B cell (primary cell): ENCODE measurements at regions not wholly inside any gene's neighbourhood (a gene's known extent, or its start where the extent isn't known, plus 50 kb on each side); places are given as distances from the start of the nearest gene placed in this dataset.

Source experiments
- ATAC-seq: fragments of 200-7000 bp; cut with Tn5 transposase; one replicate; pipeline ENCODE4 v1.10.0; 2021; ENCODE audit warnings: low read depth, mild to moderate bottlenecking, moderate number of reproducible peaks, moderate library complexity
- CTCF ChIA-PET: fragments of 350-600 bp; sonication (Branson Sonifier 250); formaldehyde crosslinking; loops from one replicate; lab custom pipeline; 2021; ENCODE audit warnings: antibody characterized with exemption, inconsistent platforms; lab: Charles Lee
- POLR2A ChIA-PET: fragments of 350-600 bp; sonication (Branson Sonifier 250); formaldehyde crosslinking; loops from one replicate; lab custom pipeline; 2021; ENCODE audit warnings: antibody characterized with exemption; lab: Charles Lee
- DNase-seq: peaks from one replicate; pipeline ENCODE4 v3.0.0; 2013
- H2AFZ ChIP-seq: 2 replicates; pipeline ENCODE4 v1.6.1; 2012; ENCODE audit warnings: mild to moderate bottlenecking, low read depth, low read length; ENCODE audit not compliant: insufficient read depth, poor library complexity, severe bottlenecking
- H3K27ac ChIP-seq, 2 donors: 1 replicate in 1 of 2; 2 replicates in 1 of 2; pipeline ENCODE4 v1.5.1; 2012 to 2013; ENCODE audit warnings: low read length in 2 of 2, mild to moderate bottlenecking in 2 of 2, moderate library complexity in 1 of 2
- H3K27me3 ChIP-seq, 4 experiments: fragments of 200-600 bp in 1 of 4; sonication (generic) in 1 of 4; replicated peaks in 1 of 4; 1 replicate in 2 of 4; 2 replicates in 2 of 4; pipeline versions ENCODE4 v1.6.1 to v1.7.0; 2013 to 2016; ENCODE audit warnings: low read length in 3 of 4, mild to moderate bottlenecking in 2 of 4, mixed read lengths in 1 of 4, moderate library complexity in 1 of 4; ENCODE audit not compliant: insufficient read depth in 4 of 4, control insufficient read depth in 3 of 4; ENCODE audit errors: control extremely low read depth in 1 of 4
- H3K36me3 ChIP-seq, 2 experiments: replicated peaks in 1 of 2; 1 replicate in 1 of 2; 2 replicates in 1 of 2; pipeline versions ENCODE4 v1.6.1 to v1.7.1; 2013; ENCODE audit warnings: low read length in 1 of 2; ENCODE audit not compliant: insufficient read depth in 2 of 2, control insufficient read depth in 1 of 2; ENCODE audit errors: control extremely low read depth in 1 of 2, extremely low read depth in 1 of 2
- H3K4me1 ChIP-seq, 2 donors: fragments of 200-600 bp in 1 of 2; sonication (generic) in 1 of 2; 1 replicate in 1 of 2; 2 replicates in 1 of 2; pipeline versions ENCODE4 v1.5.1 to v1.6.1; 2013 to 2017; ENCODE audit warnings: low read length in 2 of 2; ENCODE audit not compliant: control insufficient read depth in 2 of 2, insufficient read depth in 2 of 2
- H3K4me2 ChIP-seq: replicated peaks from 2 replicates; pipeline ENCODE3; 2012; ENCODE audit warnings: mild to moderate bottlenecking, low read depth, low read length; ENCODE audit not compliant: poor library complexity, severe bottlenecking
- H3K4me3 ChIP-seq, 5 experiments: fragments of 200-600 bp in 1 of 5; sonication (generic) in 1 of 5; 1 replicate in 3 of 5; 2 replicates in 2 of 5; pipeline versions ENCODE4 v1.5.1 to v1.7.0; 2011 to 2016; ENCODE audit warnings: low read length in 4 of 5, mild to moderate bottlenecking in 4 of 5, low read depth in 2 of 5, control low read depth in 1 of 5, moderate library complexity in 1 of 5; ENCODE audit not compliant: insufficient read depth in 1 of 5; ENCODE audit errors: control extremely low read depth in 1 of 5, extremely low read depth in 1 of 5
- H3K79me2 ChIP-seq: fragments of 200-600 bp; sonication (generic); one replicate; pipeline ENCODE4 v1.6.0; 2016; ENCODE audit warnings: low read length; ENCODE audit not compliant: control insufficient read depth, insufficient read depth
- H3K9ac ChIP-seq: fragments of 200-600 bp; sonication (generic); 2 replicates; pipeline ENCODE4 v1.6.1; 2017; ENCODE audit warnings: mild to moderate bottlenecking, low read length, moderate library complexity
- H3K9me3 ChIP-seq, 3 donors: one replicate each; pipeline versions ENCODE4 v1.6.1 to v1.7.1; 2013; ENCODE audit warnings: low read length in 2 of 3; ENCODE audit not compliant: control insufficient read depth in 2 of 3, insufficient read depth in 1 of 3; ENCODE audit errors: control extremely low read depth in 1 of 3
- H4K20me1 ChIP-seq: 2 replicates; pipeline ENCODE4 v1.6.0; 2012; ENCODE audit warnings: mild to moderate bottlenecking, low read length; ENCODE audit not compliant: insufficient read depth, control insufficient read depth, poor library complexity, severe bottlenecking
- H3K27ac Mint-ChIP-seq: one replicate; pipeline ENCODE4 v1.8.0; 2021; ENCODE audit warnings: mixed read lengths
- H3K27me3 Mint-ChIP-seq: one replicate; pipeline ENCODE4 v1.8.0; 2021; ENCODE audit warnings: mixed read lengths
- H3K4me1 Mint-ChIP-seq: one replicate; pipeline ENCODE4 v1.8.0; 2021; ENCODE audit warnings: mixed read lengths
- H3K4me3 Mint-ChIP-seq: one replicate; pipeline ENCODE4 v1.8.0; 2021; ENCODE audit warnings: mixed read lengths
- H3K9me3 Mint-ChIP-seq: one replicate; pipeline ENCODE4 v1.8.0; 2022; ENCODE audit warnings: mixed read lengths; ENCODE audit not compliant: insufficient read depth
- EZH2 ChIP-seq: IDR thresholded peaks from 2 replicates; pipeline ENCODE4 v1.6.1; 2012; ENCODE audit warnings: borderline replicate concordance, low read depth, mild to moderate bottlenecking, moderate library complexity, low read length; ENCODE audit not compliant: insufficient read depth, poor library complexity, severe bottlenecking
- WGBS: methylation state at CpG from one replicate; pipeline ENCODE4 v1.1.5; 2013; ENCODE audit warnings: missing lambda C conversion rate; ENCODE audit not compliant: insufficient coverage; 5-methylcytosine and 5-hydroxymethylcytosine counted together
- intact Hi-C: fragments of 100-400 bp; cut with micrococcal nuclease; formaldehyde crosslinking; loops from one replicate; pipeline ENCODE4 v1.10.0; 2022
- TF ChIP-seq, protein P1 (sequence below): fragments of 200-600 bp; IDR thresholded peaks from one replicate; pipeline ENCODE4 v1.8.0; 2022; ENCODE audit warnings: antibody characterized with exemption, mild to moderate bottlenecking

DNA sequence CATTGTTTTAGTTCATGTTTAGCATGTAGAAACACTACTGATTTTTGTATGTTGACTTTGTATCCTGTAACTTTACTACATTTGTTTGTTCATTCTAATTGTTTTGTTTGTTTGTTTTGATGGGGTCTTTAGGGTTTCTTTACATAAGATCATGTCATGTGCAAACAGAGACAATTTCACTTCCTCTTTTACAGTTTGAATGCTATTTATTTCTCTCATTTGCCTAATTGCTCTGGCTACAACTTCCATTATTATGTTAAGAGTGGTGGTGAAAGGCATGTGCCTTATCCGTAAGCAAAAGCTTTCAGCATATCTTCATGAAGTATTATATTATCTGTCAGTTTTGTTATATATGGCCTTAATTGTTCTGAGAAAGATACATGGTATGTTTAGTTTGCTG lies 571.1 kb downstream of the PCDH7 start:
- TF ChIP-seq, protein P1, sequence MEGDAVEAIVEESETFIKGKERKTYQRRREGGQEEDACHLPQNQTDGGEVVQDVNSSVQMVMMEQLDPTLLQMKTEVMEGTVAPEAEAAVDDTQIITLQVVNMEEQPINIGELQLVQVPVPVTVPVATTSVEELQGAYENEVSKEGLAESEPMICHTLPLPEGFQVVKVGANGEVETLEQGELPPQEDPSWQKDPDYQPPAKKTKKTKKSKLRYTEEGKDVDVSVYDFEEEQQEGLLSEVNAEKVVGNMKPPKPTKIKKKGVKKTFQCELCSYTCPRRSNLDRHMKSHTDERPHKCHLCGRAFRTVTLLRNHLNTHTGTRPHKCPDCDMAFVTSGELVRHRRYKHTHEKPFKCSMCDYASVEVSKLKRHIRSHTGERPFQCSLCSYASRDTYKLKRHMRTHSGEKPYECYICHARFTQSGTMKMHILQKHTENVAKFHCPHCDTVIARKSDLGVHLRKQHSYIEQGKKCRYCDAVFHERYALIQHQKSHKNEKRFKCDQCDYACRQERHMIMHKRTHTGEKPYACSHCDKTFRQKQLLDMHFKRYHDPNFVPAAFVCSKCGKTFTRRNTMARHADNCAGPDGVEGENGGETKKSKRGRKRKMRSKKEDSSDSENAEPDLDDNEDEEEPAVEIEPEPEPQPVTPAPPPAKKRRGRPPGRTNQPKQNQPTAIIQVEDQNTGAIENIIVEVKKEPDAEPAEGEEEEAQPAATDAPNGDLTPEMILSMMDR: no peak
- no peak for TF ChIP-seq EZH2
- peaks cover 8% of the 10 kb centered on the region for H3K9me3 Mint-ChIP-seq
- H3K27me3 Mint-ChIP-seq: no peaks in the 10 kb centered on the region
- no peaks in the 10 kb centered on the region for H3K36me3 ChIP-seq
- H4K20me1 ChIP-seq: no peaks in the 10 kb centered on the region
- peaks cover 0 to 4% (median 0%) of the 10 kb centered on the region in 3 donors for H3K9me3 ChIP-seq
- no peak overlapping the region for H3K27ac ChIP-seq
- no peak overlapping the region for H3K4me2 ChIP-seq
- no peaks in the 10 kb centered on the region for H3K4me1 ChIP-seq
- POLR2A ChIA-PET: no interaction called here
- CTCF ChIA-PET: no interaction called here
- intact Hi-C loops: no loop called here
- H3K4me3 Mint-ChIP-seq: no peak overlapping the region
- no peaks in the 10 kb centered on the region for H3K4me1 Mint-ChIP-seq
- no peak overlapping the region for H3K27ac Mint-ChIP-seq
- ATAC-seq (no peak), DNase-seq (no peak)
- WGBS: no CpG with 5 or more reads among the region's 1 CpG
- H3K9ac ChIP-seq: no peak overlapping the region
- no peaks in the 10 kb centered on the region for H3K27me3 ChIP-seq
- H3K79me2 ChIP-seq: no peaks in the 10 kb centered on the region
- no peak overlapping the region for H3K4me3 ChIP-seq
- H2AFZ ChIP-seq: no peak overlapping the region

GRCh38 chr4:31294655-31295480 lies 574.7 kb downstream of the PCDH7 start:
- ATAC-seq: no peak
- H3K4me1 ChIP-seq: no peaks in the 10 kb centered on the region
- intact Hi-C loops: no loop called here
- 100% methylated on average over 1 of the region's 7 CpGs for WGBS
- no peak overlapping the region for H3K4me3 ChIP-seq
- POLR2A ChIA-PET: no interaction called here
- TF ChIP-seq, protein P1: no peak
- TF ChIP-seq EZH2: no peak
- no peak overlapping the region for H3K27ac ChIP-seq
- H3K27me3 ChIP-seq: no peaks in the 10 kb centered on the region
- Mint-ChIP-seq H3K27me3 (no peaks in the 10 kb centered on the region), H3K27ac (no peak overlapping the region), H3K4me3 (no peak overlapping the region), H3K4me1 (no peaks in the 10 kb centered on the region), H3K9me3 (peaks cover 8% of the 10 kb centered on the region)
- H3K9me3 ChIP-seq: peaks cover 0 to 4% (median 0%) of the 10 kb centered on the region in 3 donors
- H3K9ac ChIP-seq: no peak overlapping the region
- no peak overlapping the region for H2AFZ ChIP-seq
- no peaks in the 10 kb centered on the region for H3K36me3 ChIP-seq
- no peak overlapping the region for H3K4me2 ChIP-seq
- no peak for DNase-seq
- no peaks in the 10 kb centered on the region for H3K79me2 ChIP-seq
- no peaks in the 10 kb centered on the region for H4K20me1 ChIP-seq
- CTCF ChIA-PET: no interaction called here
